GM10248 (cell line): ENCODE measurements at regions not wholly inside any gene's neighbourhood (a gene's known extent, or its start where the extent isn't known, plus 50 kb on each side); places are given as distances from the start of the nearest gene placed in this dataset.

Experiments
- CTCF ChIA-PET: fragments of 300-600 bp; sonication (Branson Sonifier 250); formaldehyde crosslinking; extraction: SDS; loops from one replicate; lab custom pipeline; 2021; ENCODE audit warnings: antibody characterized with exemption; lab: Yijun Ruan, JAX
- POLR2A ChIA-PET: fragments of 350-650 bp; sonication (Branson Sonifier 250); formaldehyde crosslinking; extraction: SDS; loops from one replicate; lab custom pipeline; 2020; ENCODE audit warnings: antibody characterized with exemption; lab: Yijun Ruan, JAX
- DNase-seq: peaks from one replicate; pipeline ENCODE4 v3.0.0; 2012; ENCODE audit errors: extremely low spot score
- CTCF ChIP-seq: IDR thresholded peaks from 2 replicates; pipeline ENCODE4 v1.5.1; 2012; ENCODE audit warnings: mild to moderate bottlenecking, low read depth; ENCODE audit errors: extremely low read depth, missing control alignments, control extremely low read depth

DNA sequence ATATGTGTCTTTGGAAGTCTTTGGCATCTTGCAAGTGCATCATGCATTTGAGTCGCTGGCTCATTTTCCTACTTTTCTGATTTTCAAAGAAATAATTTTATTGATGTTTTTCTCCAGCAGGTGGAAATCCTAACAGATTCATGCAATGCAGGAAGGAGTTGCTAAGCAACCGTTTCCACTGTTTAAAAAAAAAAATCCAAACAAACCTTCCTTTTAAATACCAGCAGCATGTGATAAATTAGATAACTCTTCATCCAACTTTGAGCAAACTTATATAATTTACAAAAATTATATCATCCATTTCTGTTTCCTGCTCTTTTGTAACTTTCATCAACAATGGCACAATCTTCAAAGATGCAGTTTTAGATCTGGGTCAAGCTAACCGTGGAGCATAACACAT, 364.1 kb downstream of the MFSD1 start:
- TF ChIP-seq CTCF, result no peak
- ChIA-PET CTCF (interaction anchor here (1.2 kb wide), 1 partner anchor 19 kb away, joined by 4 read pairs; no protein-coding TSS in a partner anchor), POLR2A (no interaction called here)
- DNase-seq, result no peak

DNA sequence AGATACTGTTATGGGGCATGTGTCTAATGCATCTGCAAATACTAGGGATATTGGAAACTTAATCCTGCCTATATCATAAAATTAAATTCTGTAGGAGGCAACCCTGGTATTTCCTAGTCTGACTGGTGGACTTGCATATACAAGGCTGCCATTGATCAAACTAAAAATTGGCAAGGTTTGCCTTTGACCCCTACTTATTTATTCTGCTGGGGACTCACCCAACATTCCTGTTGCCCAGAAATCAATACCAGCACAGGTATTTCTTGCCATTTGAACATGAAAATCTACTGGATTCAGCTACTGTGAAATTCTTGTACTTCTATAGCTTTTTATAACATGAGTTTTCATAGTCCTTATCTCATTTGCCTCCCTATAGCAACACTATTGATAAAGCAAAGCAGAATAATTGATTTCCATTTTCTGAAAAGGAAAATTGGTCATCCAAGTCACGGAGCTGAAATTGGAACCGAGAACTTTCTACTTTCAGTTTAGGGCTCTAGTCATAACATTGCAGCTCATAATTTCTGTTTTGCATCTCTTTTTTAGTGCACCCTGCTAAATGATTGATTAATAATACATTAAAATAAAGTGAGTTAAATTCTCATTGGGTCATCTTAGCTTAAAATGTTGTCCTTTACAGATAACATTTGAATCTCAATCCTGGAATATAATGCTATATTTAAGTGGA, 365.2 kb downstream of the MFSD1 start:
- ChIA-PET POLR2A (no interaction called here), CTCF (interaction anchor here (1.2 to 2.7 kb wide), 3 partner anchors 8 to 20 kb away, joined by 3 to 6 read pairs (median 4); no protein-coding TSS in a partner anchor)
- no peak for DNase-seq
- no peak for TF ChIP-seq CTCF

DNA sequence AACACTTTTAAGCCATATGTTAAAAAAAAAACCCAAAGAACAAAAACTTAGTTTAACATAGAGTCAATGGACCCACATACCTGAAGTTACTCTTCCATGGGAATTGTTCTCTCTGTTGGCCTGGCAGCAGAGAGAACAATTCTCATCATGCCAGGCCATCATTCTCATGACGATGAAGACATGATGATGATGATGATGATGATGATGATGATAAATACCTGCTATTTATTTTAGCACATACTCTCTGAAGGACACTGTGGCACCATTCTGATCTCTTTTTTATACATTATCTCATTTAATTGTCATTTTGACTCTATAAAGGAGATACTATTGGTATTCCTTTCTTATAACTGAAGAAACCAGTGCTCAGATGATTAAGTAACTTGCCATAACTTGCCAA, 366.9 kb downstream of the MFSD1 start:
- ChIA-PET POLR2A (no interaction called here), CTCF (interaction anchor here (2.7 kb wide), 1 partner anchor 10 kb away, joined by 6 read pairs; no protein-coding TSS in a partner anchor)
- DNase-seq, result no peak
- TF ChIP-seq CTCF, result no peak

DNA sequence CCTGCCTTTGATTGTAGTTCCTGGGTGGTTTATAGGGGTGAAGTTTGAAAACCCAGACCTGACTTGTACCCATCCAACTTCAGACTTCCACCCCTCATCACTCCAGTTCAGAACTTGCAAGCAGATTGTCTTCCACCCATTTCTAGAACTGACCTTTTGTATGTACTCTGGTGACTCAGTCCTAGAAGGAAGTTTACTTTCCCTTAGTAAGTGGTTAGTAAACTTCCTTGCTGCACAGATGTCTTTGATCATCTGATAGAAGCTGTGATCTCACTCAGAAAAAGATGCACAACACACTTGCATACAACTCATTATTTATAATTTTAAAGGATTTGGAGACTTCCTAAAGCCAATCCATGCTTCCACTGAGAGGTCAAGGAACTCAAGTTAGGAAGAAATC, 368.0 kb downstream of the MFSD1 start:
- POLR2A ChIA-PET, result no interaction called here
- CTCF ChIA-PET, result no interaction called here
- no peak for DNase-seq
- TF ChIP-seq CTCF, result no peak

DNA sequence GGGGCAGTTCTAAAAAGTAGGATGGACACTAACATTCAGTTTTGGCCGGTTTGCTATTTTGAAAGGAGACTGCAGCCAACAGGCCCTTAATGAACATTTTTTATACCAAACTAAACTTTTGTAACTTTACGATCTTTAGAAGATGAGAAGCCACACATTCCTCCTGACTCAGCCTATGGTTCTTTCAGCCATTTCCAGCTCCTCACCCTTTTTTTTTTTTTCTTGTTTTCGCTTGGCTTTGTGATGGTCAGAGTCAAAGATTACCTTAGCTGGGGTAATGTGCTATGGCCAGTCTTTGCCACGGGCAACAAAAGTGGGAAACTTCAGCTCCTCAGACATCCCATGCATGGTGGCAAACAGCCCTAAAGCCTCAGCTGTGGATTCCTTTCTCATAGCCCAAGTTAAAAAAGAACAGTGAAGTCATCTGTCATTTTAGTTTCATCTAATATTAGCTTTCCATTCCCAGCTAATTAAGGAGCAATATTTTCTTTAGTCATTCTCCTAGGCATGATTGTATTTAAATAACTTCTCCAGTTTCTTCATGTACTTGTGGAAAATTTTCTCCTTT, 368.7 kb downstream of the MFSD1 start:
- POLR2A ChIA-PET, result no interaction called here
- CTCF ChIA-PET, result interaction anchor here (1.2 kb wide), 1 partner anchor 18 kb away, joined by 3 read pairs; no protein-coding TSS in a partner anchor
- no peak for DNase-seq
- no peak for TF ChIP-seq CTCF

DNA sequence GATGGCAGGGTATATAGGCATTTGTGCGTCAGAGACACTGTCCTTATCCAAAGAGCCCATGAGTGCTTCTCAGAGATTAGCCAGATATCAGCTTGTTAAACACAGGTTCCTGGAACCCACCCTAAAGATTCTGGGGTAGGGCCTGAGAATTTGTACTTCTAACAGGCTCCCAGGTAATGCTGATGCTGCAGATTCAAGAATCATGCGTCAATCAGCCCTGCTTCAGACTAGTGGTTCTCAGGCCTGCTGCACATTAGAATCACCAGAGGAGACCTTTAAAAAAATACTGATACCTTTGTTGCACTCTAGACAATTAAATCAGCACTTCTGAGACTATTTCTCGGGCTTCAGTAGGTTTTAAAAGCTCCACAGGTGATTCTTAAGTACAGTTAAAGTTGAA, 369.5 kb downstream of the MFSD1 start:
- TF ChIP-seq CTCF, result no peak
- ChIA-PET POLR2A (no interaction called here), CTCF (interaction anchor here (1.2 to 1.3 kb wide), 2 partner anchors 14 to 18 kb away, joined by 3 to 4 read pairs; no protein-coding TSS in a partner anchor)
- no peak for DNase-seq
